Skeletal muscle tissue (tissue), 3 donors: ENCODE measurements at regions not wholly inside any gene's neighbourhood (a gene's known extent, or its start where the extent isn't known, plus 50 kb on each side); places are given as distances from the start of the nearest gene placed in this dataset.

Experiments used
- H3K27ac ChIP-seq: one replicate; pipeline ENCODE4 v1.7.0; 2013; ENCODE audit warnings: mild to moderate bottlenecking, low read depth, low read length, inconsistent platforms
- H3K27me3 ChIP-seq, 3 donors: one replicate each; pipeline ENCODE4 v1.7.0; 2013; ENCODE audit warnings: low read length in 3 of 3; ENCODE audit not compliant: control insufficient read depth in 3 of 3, insufficient read depth in 3 of 3
- H3K36me3 ChIP-seq, 3 donors: one replicate each; pipeline ENCODE4 v1.7.0; 2013; ENCODE audit warnings: low read length in 3 of 3; ENCODE audit not compliant: control insufficient read depth in 3 of 3, insufficient read depth in 3 of 3
- H3K4me1 ChIP-seq, 3 donors: one replicate each; pipeline ENCODE4 v1.7.0; 2013; ENCODE audit warnings: low read length in 3 of 3, mild to moderate bottlenecking in 3 of 3; ENCODE audit not compliant: control insufficient read depth in 3 of 3, insufficient read depth in 3 of 3
- H3K4me3 ChIP-seq, 3 donors: one replicate each; pipeline ENCODE4 v1.7.0; 2013; ENCODE audit warnings: low read length in 3 of 3
- H3K9ac ChIP-seq, 3 donors: one replicate each; pipeline ENCODE4 v1.7.0; 2013; ENCODE audit warnings: low read length in 3 of 3, mild to moderate bottlenecking in 3 of 3, moderate library complexity in 2 of 3, low read depth in 1 of 3
- H3K9me3 ChIP-seq, 3 donors: one replicate each; pipeline ENCODE4 v1.7.0; 2013; ENCODE audit warnings: low read length in 3 of 3; ENCODE audit not compliant: control insufficient read depth in 3 of 3
- donor health status: Osteomylitis.

DNA sequence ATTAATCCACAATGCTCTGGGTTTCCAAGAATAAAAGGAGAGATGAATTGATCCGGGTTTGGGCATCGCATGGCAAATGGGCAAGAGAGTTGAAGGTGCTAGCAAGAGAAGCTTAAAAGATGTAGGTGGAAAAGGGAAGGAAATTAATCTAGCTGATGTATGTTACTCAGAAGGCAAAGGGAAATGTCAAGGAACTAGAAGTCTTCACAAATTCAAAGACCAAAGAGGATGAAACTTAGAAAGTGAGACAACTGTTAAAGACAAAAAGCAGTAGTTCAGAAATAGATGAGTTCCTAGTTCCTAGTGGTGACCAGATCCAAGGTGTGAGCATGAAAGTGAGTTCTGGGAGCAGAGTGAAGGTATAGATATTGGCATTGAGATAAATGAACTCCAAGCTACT, 228.3 kb downstream of the SEC23A start:
- no peaks in the 10 kb centered on the region for H3K27me3 ChIP-seq
- no peaks in the 10 kb centered on the region for H3K9me3 ChIP-seq
- H3K27ac ChIP-seq = no peak overlapping the region
- no peaks in the 10 kb centered on the region for H3K36me3 ChIP-seq
- H3K4me1 ChIP-seq = no peaks in the 10 kb centered on the region
- H3K9ac ChIP-seq = no peak overlapping the region
- no peak overlapping the region for H3K4me3 ChIP-seq

DNA sequence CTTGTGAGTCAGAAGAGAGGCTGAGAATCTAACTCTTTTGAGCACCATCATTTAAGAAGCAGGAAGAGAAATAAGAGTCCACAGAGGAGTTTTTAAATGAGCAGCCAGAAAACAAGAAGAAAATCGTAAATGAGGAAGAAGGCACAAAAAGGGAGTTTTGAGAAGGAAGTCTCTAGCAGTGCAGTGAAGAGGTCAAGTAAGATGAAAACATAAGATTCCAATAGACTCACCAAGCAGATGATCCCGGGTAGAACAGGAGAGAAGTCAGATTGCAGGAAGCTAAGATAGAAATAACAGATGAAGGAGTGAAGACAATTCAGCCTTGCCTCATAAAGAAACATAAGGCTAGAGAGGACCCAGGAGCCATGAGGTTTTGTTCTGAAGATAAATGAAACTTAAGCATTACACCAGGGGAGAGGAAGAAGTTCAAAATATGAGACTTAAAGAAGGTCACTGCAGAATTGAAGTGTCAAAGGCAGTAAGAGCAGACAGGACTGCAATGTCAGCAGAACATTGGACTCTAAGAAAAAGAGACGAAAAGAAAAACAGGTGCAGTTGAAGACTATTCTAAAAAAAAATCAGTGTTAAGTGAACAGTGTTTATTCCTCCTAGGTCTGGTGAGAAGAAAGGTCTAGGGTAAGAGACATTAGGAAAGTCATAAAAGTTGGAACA, 229.0 kb downstream of the SEC23A start:
- Histone ChIP-seq H3K9ac (no peak overlapping the region), H3K4me1 (no peaks in the 10 kb centered on the region), H3K9me3 (no peaks in the 10 kb centered on the region), H3K27ac (no peak overlapping the region), H3K36me3 (no peaks in the 10 kb centered on the region), H3K27me3 (no peaks in the 10 kb centered on the region), H3K4me3 (no peak overlapping the region)

DNA sequence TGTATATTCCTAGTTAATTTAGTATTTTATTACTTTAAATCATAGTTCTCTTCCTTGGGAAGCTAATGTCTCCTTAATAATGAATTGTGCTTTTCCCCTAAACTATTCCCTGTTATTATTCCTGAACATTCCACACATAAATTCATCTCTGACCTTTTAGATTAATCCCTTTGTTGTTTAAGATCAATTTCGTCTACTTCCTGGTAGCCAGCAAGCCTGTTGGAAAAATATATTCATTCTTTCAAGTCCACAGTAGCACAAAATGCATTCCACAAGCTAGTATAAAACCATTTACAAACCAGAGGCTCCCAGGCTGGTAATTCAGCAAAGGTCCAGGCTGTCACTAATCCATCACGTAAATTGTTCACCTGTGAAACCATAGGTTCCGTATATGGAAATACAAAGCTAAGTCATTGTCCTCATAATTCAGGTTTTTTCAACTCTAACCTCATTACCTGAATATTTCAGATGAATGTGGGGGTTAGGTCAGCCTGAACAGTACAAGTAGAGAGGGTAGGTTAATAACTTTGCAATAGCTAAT, 232.7 kb downstream of the SEC23A start:
- Histone ChIP-seq H3K27ac (no peak overlapping the region), H3K9ac (no peak overlapping the region), H3K4me3 (no peak overlapping the region), H3K27me3 (no peaks in the 10 kb centered on the region), H3K36me3 (no peaks in the 10 kb centered on the region), H3K4me1 (peaks cover 4 to 7% (median 6%) of the 10 kb centered on the region in 3 donors), H3K9me3 (no peaks in the 10 kb centered on the region)

DNA sequence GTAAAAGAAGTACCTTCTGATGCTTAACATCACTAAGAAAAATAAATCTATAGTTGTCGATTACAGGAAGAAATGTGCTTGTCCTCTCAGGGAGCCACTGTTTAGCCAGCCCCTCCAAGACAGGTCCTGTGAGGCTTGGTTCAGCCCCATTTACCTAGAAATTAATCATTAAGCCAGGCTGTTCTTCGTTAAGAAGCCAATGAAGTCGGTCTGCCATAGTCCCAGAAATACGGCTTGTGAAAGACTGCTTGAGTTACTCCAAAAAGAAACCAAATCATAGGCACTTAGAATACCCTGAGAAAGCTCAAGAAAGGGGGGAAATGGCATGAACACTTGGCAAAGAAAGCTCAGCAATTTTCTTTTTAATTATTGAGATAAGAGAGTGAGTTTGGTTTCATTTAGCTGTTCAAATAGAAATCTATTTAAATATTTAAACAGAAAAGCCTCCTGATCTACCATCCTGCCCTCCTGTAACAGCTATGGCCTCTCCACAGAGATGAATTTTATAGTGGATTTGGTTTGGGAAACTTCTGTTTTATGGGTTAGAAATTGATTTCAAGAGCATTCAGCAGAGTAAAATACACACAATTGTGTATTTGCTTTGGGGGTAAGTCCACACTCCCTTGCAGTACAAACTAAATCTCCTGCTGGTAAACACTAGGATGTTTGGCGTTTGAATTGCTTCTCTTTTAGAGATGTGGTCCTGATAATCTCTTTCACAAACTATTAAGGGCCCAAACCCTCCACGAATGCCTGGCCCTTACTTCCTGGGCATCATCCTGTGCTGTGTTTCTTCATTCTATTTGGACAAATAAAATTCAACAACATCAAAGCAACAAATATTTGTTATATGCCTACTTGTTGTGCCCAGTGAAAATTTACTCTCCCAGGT, 234.4 kb downstream of the SEC23A start:
- no peak overlapping the region for H3K27ac ChIP-seq
- no peaks in the 10 kb centered on the region for H3K27me3 ChIP-seq
- H3K4me3 ChIP-seq = no peak overlapping the region
- H3K9ac ChIP-seq = no peak overlapping the region
- peaks cover 0 to 2% (median 0%) of the 10 kb centered on the region in 3 donors for H3K9me3 ChIP-seq
- H3K36me3 ChIP-seq = no peaks in the 10 kb centered on the region
- peaks cover 4 to 7% (median 6%) of the 10 kb centered on the region in 3 donors for H3K4me1 ChIP-seq

DNA sequence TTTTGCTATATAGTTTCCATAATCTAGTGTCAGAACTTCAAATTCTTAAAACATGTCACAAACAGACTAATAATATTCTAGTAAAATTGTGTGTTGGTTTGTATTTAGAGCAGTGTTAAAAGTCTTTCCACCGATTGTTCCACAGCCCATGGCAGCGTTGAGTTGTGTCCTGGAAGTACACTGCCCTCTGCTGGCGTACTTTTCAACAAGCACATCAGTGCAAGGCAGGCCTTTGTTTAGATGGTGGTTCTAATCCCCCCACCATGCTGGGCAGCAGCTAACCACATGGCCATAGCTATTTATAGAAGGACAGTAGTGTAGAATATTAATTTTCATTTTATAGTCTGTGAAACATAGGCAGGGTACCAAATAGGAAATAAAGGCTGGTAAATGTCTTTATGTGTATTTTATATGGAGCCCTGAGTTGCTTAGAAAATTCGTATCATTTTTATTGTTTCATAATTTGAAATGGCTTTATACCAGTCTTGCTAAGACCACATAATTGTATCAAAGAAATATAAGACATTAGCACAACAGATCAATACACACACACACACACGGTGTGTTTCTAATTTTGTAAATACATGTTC, 235.4 kb downstream of the SEC23A start:
- Histone ChIP-seq H3K27me3 (no peaks in the 10 kb centered on the region), H3K27ac (no peak overlapping the region), H3K9ac (no peak overlapping the region), H3K9me3 (peaks cover 0 to 2% (median 2%) of the 10 kb centered on the region in 3 donors), H3K4me3 (no peak overlapping the region), H3K36me3 (no peaks in the 10 kb centered on the region), H3K4me1 (peaks cover 4 to 7% (median 6%) of the 10 kb centered on the region in 3 donors)

DNA sequence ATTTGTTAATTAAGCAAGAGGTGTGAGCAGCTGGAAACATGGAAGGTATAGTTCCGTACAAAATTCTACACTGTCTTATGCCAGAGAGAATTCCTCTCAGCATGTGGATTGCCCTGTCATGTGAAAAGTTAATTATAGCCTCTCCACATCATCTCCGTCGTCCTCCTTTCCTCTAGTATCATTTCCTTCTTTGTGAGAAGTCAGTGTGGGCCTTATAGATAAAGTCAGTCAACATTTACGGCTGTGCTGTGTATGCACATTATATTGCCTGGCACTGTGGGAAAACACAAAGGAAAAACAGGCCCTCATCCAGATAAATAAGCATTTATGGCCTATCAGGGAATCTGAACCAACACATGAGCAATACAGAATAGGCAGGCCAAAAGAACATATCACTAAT, 236.6 kb downstream of the SEC23A start:
- peak overlapping the region in 1 of 3 donors; percentile 1 for H3K9ac ChIP-seq
- peak overlapping the region in 1 of 3 donors; percentile 31 for H3K4me3 ChIP-seq
- H3K4me1 ChIP-seq = peaks cover 4 to 7% (median 6%) of the 10 kb centered on the region in 3 donors
- no peaks in the 10 kb centered on the region for H3K36me3 ChIP-seq
- no peaks in the 10 kb centered on the region for H3K27me3 ChIP-seq
- H3K27ac ChIP-seq = no peak overlapping the region
- H3K9me3 ChIP-seq = peaks cover 0 to 2% (median 2%) of the 10 kb centered on the region in 3 donors

DNA sequence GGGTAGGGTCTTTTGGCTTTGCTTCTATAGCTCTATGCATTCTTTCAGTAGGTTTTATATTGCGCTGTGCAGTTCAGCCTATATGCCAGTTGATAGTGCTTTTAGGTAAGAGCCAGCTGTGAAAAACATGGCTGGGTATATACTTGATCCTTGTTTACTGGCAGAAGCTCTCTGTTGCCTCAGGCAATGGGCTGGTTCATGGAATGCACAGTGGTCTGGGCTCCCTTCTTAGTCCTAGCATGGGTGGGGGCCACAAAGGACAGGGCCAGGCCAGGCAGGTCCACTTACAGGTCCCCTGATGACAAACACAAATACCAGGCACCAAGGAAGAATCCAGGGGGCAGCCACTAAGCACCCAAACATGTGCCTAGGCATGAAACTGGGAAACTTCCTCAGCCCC, 240.7 kb downstream of the SEC23A start:
- Histone ChIP-seq H3K9me3 (peaks cover 0 to 2% (median 2%) of the 10 kb centered on the region in 3 donors), H3K27me3 (no peaks in the 10 kb centered on the region), H3K36me3 (no peaks in the 10 kb centered on the region), H3K4me1 (peaks cover 4 to 6% (median 4%) of the 10 kb centered on the region in 3 donors), H3K4me3 (no peak overlapping the region), H3K9ac (no peak overlapping the region), H3K27ac (no peak overlapping the region)

DNA sequence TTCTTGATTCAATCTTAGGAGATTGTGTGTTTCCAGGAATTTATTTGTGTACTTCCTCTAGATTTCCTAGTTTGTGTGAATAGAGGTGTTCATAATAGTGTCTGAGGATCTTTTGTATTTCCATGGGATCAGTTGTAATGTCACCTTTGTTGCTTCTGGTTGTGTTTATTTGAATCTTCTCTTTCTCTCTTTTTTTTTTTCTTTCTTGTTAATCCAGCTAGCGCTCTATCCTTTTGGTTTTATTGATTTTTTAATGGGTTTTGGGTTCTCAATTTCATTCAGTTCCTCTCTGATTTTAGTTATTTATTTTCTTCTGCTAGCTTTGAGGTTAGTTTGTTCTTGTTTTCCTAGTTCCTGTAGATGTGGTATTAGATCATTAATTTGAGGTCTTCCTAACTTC, 242.5 kb downstream of the SEC23A start:
- Histone ChIP-seq H3K4me1 (no peaks in the 10 kb centered on the region), H3K4me3 (no peak overlapping the region), H3K27me3 (no peaks in the 10 kb centered on the region), H3K9me3 (peaks cover 0 to 2% (median 2%) of the 10 kb centered on the region in 3 donors), H3K36me3 (no peaks in the 10 kb centered on the region), H3K27ac (no peak overlapping the region), H3K9ac (no peak overlapping the region)

DNA sequence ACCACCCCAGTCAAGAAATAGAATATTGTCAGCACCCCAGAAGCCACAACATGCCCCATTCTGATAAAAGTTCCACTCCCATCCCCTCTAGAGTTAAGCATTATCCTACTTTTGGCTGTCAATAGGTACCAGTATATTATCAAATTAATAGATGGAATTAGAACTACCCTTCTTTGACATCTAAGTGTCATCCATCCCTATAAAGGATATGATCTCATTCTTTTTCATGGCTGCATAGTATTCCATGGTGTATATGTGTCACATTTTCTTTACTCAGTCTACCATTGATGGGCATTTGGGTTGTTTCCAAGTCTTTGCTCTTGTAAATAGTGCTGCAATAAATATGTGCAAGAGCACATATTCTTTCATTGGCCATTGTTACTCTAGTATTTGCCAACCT, 246.2 kb downstream of the SEC23A start:
- no peak overlapping the region for H3K9ac ChIP-seq
- H3K36me3 ChIP-seq = no peaks in the 10 kb centered on the region
- no peak overlapping the region for H3K27ac ChIP-seq

More for the DNA sequence above, 246.2 kb downstream of the SEC23A start:
- Histone ChIP-seq H3K9me3 (no peaks in the 10 kb centered on the region), H3K27me3 (no peaks in the 10 kb centered on the region), H3K4me1 (no peaks in the 10 kb centered on the region), H3K4me3 (no peak overlapping the region)
